HG03175 (cell line): ENCODE measurements at regions not wholly inside any gene's neighbourhood (a gene's known extent, or its start where the extent isn't known, plus 50 kb on each side); places are given as distances from the start of the nearest gene placed in this dataset.
"Not testable (repeated sequence)": the region's sequence is repeated elsewhere in the genome, so short reads cannot be mapped to it uniquely, and the experiment has no call there.

ENCODE experiments used
- ATAC-seq: cut with Tn5 transposase; IDR thresholded peaks from one replicate; pipeline ENCODE4 v1.9.1; 2021; ENCODE audit warnings: mild to moderate bottlenecking, moderate library complexity; ENCODE audit not compliant: unreplicated experiment

GRCh38 chr5:2366816-2367215 lies 384.7 kb downstream of the IRX2 start:
- ATAC-seq: no peak

GRCh38 chr5:2357309-2357708 lies 394.2 kb downstream of the IRX2 start:
- ATAC-seq: no peak

DNA sequence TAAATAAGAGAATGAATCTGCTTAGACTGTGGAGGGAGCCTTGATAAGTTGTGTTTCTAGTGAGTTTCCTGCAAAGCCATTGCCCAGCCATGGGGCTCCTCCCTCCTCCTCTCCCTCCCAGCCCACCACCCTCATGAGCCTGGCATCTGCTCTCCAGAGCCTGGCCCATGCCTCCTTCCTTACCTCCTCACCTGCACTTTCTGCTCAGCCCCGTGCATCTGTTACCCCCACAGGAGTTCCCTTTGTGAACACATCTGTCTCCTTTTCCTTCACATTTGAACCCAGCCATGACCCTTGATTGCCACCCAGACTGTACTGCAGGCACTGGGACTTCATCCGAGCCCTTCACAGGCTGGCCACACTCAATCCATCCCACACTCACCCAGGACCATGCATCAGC lies 395.6 kb downstream of the IRX2 start:
- no peak for ATAC-seq

DNA sequence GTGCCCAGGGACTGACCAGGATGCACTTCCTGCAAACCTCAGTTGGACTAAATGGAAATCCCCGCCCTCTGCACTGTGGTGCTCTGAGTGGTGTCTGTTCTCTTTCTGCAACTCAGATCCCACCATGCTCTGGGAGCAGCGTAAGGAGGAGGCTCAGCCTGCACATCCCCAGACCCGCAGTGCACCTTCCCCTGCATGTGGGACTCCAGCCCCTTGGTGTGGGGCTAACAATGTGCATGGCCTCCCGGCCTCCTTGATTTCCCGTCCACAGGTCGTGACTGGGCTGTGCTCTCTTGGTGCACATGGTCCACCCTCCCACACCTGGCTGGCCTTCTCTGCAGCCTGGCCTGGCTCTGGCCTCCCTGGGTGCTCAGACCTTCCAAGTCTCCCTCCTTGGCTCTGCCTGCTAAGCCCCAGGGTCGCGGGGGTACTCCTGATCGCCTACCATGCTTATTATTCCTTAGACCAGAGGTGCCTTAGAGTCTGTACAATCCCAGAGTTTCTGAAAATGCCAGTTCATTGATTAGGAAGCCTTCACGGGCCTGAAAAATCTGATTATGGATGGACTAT lies 397.5 kb downstream of the IRX2 start:
- ATAC-seq: no peak

- ATAC-seq: no peak
Observed at GRCh38 chr5:2353211-2353610, 398.3 kb downstream of the IRX2 start.

DNA sequence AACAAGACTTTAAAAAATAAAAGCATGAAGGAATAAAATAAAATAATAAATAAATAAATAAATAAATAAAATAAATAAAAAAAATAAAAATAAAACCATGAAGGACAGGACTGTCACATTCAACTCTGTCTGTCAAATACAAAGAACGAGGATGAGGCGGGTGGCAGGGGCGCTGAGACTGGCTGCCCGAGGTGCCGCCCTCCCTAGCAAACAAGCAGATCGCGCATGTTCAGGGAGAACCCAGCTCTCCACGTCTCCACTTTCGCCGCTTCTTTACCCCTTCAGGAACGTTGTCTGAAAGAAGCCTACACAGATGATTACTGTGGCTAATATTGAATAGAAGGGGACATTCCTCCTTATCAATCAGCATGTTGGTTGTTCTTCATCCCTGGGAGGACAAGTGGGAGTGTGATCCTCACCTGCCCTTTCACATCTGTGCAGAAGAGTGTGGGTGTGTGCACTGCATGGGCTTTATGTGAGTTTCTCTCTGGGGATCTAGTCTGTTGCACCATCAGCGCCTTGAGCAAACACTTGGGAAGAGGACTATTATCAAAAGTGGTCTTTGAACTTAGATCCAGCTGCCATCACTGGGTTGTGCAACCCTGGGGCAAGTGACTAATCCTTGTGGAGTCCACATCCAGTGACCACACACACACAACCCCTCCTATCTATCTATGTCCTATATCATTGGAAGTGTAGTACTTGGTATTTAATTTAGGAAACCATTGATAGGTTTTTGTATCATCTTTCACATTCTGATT lies 399.2 kb downstream of the IRX2 start:
- no peak for ATAC-seq

- ATAC-seq: not testable (repeated sequence)
Observed at GRCh38 chr5:2349768-2350167, 401.7 kb downstream of the IRX2 start.

DNA sequence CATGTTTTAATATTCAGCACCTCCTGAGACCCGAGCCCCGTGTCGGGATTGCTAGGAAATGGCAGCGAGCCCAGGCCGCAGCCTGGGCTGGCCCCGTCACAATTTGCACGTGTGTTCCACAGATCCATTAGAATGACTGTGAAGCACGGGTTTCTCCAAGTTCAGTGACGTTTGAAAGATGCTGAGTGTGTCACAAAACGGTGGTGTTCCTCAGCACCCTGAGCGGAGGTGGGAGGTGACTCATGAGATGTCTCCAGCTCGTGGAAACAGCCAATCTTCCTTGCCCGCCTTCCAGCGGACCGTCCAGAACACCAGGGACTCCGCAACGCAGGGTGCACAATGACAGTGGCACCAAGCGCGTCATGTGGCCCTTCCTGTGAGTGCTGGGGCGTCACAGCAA lies 412.8 kb downstream of the IRX2 start:
- no peak for ATAC-seq

GRCh38 chr5:2335733-2336515 lies 415.6 kb downstream of the IRX2 start:
- no peak for ATAC-seq

DNA sequence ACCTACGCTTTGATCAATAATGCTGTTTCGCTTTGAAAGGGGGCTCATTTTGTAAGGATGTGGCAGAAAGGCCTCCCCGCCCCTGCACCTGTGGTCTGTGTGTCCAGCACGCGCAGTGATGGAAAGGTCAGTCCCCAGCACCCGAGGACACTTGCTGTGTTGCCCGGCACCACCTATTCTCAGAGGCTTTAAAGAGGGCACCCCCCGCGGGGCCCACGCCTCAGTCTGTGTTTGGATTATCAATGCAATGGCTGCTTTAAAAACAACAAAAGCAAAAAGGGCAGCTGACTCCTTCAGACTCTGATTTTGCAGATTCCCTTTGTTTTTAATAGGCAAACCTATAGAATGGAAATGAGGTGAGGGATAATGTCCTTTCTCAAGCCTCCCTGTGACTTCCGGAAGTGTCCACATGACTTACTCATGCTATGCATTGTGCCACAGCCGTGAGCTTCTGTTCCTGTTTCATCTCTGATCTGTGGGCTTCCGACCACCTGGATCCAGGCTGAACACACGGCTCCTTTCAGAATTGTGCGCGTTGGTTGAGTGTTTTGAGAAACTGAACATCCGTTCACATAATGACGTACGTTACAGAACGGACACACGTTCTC lies 416.2 kb downstream of the IRX2 start:
- ATAC-seq: no peak

- ATAC-seq: no peak
Observed at GRCh38 chr5:2334719-2335118, 416.8 kb downstream of the IRX2 start.

GRCh38 chr5:2333291-2333690 lies 418.2 kb downstream of the IRX2 start:
- ATAC-seq: no peak

- ATAC-seq: no peak
Observed at GRCh38 chr5:2332521-2332920, 419.0 kb downstream of the IRX2 start.

- no peak for ATAC-seq
Observed at GRCh38 chr5:2330325-2331130, 420.9 kb downstream of the IRX2 start.

GRCh38 chr5:2329741-2330140 lies 421.7 kb downstream of the IRX2 start:
- ATAC-seq: no peak

- no peak for ATAC-seq
Observed at GRCh38 chr5:2326601-2327000, 424.9 kb downstream of the IRX2 start.

DNA sequence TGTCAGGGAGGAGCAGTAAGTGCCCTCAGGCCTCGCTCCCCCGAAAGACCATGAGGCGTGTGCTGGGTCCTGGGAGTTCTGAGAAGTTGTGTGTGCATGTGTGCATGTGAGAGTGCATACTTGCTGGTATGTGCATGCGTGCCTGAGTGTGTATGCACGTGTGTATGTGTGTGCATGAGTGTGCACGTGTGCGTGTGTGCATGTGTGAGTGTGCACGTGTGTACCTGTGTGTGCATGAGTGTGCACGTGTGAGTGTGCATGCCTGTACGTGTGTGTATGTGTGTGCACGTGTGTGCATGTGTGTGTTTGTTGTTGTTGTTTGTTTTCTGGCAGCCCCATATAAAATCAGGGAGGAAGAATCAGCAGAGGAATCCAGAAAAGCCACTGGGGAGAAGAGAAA lies 426.7 kb downstream of the IRX2 start:
- ATAC-seq: no peak

DNA sequence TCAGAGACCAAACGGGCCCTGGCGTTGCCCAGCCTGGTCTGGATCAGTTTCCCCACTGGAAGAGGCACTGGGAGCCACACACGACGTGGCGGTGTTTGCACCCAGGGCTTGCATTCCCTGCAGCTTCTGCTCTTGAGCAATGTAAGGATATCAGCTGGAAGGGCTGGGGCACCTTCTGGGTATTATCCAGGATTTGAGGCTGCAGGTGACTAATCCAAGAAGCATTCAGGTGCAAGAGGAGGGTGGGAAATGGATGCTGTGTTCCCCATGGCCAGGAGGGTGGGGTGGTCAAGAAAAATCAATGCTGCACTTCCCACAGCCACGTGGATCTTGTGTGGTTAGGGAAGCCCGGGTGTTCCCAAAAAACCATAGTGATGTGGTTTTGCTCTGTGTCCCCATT lies 430.9 kb downstream of the IRX2 start:
- ATAC-seq: no peak

DNA sequence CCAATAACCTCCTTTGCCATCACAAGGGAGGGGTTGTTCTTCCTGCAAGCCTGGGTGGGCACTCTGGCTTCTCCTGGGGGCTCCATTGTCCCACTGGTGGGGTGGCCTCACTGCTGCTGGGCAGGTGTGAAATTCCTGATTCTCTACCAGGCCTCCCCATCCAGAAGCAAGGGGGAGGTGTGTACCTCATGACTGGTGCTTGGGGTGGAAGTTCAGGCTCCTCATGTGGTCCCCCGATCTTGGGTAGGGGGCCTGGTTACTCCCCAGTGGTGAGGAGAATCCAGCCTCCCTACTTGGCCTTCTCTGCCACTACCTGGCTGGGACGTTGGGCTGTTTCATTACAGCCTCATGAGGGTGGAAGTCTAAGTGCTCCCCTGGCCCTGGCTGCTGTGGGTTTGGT lies 433.9 kb downstream of the IRX2 start:
- ATAC-seq: no peak

DNA sequence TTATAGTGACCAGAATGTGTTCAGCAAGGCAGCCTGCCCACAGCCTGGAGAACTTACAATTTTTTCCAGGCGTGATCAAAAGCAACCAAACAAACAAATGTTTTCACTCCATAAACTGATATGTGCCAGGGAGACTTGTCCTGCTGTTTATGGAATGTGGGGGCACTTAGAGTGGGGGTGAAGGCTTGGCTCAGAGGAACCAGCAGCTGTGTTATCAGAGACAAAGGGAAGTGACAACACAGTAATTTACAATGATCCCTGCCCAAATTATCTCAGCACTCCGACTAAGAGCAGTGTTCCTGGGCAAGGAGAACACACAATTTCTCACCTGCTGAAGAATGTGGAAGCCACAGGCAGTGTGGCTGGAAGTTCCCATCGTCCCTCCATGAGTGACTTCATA lies 429.1 kb upstream of the IRX4 start:
- ATAC-seq: no peak

DNA sequence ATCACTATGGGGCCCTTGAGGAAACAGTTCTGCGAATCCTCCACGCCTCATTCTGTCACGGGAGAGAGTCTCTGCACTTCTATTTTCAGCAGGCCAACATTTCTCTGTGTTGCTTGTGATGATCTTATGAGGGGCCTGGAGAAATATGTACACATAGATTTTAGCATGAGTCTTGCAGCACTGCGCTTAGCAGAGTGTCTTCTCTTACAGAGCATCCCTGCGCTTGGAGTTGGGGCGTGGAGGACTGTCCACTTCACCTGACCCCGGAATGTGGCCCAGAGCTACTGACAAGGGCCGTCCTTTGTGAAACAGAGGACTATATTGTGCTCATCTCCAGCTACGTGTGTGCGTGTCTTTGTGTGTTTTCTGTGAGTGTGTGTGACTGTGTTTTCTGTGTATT lies 428.2 kb upstream of the IRX4 start:
- ATAC-seq: no peak
